Activated CD4-positive, alpha-beta T cell treated with anti-CD3 and anti-CD28 coated beads for 4 hours (primary cell): ENCODE measurements at regions not wholly inside any gene's neighbourhood (a gene's known extent, or its start where the extent isn't known, plus 50 kb on each side); places are given as distances from the start of the nearest gene placed in this dataset.

ENCODE experiments used
- DNase-seq, 2 donors: peaks; one replicate each; pipeline ENCODE4 v3.0.0-alpha.2; 2020

DNA sequence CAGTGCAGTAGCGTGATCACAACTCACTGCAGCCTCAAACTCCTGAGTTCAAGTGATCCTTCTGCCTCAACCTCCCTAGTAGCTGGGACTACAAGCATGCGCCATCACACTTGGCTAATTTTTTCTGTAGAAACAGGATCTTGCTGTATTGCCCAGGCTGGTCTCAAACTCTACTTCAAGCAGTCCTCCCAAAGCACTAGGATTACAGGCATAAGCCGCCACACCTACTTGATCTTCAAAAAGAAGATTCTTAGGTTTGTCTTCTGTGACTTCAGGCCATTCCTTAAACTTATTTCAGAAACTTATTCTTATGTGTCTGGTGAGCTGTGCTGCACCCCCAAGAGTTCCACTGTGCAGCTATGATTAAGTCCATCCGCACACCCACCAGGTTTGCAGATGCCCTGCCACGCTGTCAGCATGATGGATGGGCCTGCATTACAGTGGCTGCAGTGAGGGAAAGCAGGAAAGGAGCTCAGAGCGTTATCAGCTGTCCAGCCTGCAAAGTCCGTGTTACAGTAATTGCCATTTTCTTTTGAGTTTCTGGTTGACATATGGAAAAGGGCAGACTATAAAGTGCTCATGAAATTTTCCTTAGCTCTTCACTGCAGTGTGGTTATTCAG, 146.6 kb downstream of the AASDH start:
- DNase-seq: no peak

GRCh38 chr4:56238251-56238650, 149.0 kb downstream of the AASDH start:
- DNase-seq: no peak

DNA sequence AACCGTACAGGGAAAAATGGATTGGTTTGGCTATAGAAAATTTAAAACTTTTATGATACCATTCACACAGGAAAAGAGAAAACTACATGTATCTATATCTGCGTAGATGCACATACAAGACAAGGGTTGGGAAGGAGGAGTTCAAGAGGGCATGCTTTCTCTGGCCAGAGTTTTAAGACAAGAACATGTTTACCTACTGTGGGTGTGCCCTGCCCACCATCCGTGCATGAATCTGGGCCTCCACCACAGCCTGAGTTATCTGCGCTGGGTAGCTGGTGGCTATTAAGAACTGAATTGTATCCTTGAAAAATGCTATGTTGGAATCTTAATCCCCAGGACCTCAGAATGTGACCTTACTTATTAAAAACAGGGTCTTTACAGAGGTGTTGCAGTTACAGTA, 151.6 kb downstream of the AASDH start:
- DNase-seq: no peak

DNA sequence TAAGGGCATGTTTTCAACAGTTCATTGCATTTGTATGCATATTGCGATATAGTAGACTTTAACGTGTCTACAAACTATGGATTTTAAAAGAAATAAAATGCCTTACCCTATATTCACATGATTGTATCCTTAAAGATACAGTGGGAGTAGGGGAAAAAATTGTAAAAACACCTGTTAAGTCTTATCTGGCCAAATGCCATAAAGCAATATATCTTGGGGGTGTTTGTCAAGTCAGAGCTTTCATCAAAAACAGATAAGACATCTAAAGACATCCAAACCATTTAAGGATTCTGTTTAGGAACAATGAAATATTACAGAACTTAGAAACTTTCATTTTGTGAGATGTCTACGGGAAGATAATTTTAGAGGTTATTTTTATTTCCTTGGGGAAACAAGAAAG, 152.3 kb downstream of the AASDH start:
- no peak for DNase-seq

- no peak for DNase-seq
Measured at GRCh38 chr4:56234098-56234497, 153.2 kb downstream of the AASDH start.

- no peak for DNase-seq
Measured at GRCh38 chr4:56231410-56231809, 155.9 kb downstream of the AASDH start.

GRCh38 chr4:56229947-56230346, 157.3 kb downstream of the AASDH start:
- no peak for DNase-seq

DNA sequence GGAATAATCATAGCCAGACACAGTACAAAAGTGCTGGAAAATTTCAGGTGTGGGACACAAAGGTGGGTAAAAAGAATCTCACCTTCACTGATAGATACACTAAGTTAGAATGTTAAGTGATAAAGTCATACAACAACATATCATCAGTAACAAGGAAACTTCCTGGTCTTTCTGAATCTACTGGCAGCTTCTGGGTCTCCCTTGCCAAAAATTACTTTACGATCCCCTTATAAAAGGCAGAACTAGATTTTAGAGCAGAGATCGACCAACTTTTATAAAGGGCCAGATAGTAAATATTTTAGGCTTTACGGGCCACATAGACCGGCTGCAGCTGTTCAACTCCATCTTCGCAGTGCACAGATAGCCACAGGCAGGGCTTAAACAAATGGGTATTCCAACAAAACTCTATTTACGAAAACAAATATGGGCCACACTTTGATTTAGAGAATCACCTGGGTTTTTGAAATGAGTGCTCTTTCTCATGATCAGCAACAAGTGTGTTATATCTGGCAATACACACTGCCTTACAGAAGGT, 159.9 kb downstream of the AASDH start:
- DNase-seq: no peak

- no peak for DNase-seq
Measured at GRCh38 chr4:56226579-56226978, 160.7 kb downstream of the AASDH start.

DNA sequence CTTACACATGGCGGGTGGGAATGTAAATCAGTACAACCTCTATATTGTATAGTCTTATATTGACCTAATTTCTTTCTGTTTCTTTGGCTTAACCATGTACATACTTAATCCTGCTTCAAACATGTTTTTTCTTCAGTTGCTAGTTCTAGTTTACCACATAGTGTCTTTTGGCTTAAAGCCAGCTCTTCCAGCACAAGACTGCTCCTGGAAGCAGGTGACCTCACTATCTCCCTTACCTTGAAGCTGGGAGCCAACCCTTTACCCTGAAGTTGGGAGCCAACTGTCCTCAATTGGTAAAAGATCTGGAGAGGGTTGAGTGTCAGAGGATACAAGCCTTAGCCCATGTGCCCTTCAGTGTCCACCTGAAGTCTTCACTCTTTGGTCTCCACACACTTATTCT, 162.7 kb downstream of the AASDH start:
- DNase-seq: no peak

DNA sequence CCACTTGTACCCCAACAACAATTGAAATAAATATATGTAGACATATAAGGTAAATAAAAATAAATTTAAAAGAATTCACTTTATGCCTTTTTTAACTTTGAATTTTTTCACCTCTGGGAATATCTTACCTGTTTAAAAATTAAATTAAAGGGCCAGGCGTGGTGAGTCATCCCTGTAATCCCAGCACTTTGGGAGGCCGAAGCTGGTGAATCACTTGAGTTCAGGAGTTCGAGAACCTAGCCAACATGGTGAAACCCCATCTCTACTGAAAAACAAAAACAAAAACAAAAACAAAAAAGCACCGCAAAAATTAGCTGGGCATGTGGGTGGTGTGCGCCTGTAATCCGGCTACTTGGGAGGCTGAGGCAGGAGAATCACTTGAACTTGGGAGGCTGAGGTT, 164.8 kb downstream of the AASDH start:
- no peak for DNase-seq

DNA sequence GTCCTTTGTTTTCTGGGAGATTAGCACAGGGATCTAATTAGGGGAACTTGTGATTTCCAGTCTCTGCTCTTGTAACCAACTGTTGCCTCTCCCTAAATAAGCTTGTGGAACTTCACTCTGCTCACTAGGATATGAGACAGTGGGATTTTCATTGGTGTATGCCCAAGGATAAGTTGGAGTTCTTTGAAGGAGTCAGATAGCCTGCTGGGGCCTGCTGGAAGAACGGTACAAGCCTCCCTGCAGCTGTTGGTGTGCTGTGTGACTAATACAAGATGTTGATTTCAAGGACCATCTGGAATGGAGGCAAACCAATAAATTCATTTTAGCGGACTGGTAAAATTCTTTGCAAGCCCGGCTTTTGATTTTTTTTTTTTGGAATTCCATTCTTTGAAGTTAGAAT, 167.0 kb downstream of the AASDH start:
- DNase-seq: no peak

- DNase-seq: no peak
Measured at GRCh38 chr4:56219447-56219846, 167.8 kb downstream of the AASDH start.

- DNase-seq: no peak
Measured at GRCh38 chr4:56218230-56218895, 168.9 kb downstream of the AASDH start.

- no peak for DNase-seq
Measured at GRCh38 chr4:56217343-56217890, 169.9 kb downstream of the AASDH start.

GRCh38 chr4:56215901-56216300, 171.4 kb downstream of the AASDH start:
- DNase-seq: no peak

- DNase-seq: no peak
Measured at GRCh38 chr4:56215141-56215783, 172.0 kb downstream of the AASDH start.

DNA sequence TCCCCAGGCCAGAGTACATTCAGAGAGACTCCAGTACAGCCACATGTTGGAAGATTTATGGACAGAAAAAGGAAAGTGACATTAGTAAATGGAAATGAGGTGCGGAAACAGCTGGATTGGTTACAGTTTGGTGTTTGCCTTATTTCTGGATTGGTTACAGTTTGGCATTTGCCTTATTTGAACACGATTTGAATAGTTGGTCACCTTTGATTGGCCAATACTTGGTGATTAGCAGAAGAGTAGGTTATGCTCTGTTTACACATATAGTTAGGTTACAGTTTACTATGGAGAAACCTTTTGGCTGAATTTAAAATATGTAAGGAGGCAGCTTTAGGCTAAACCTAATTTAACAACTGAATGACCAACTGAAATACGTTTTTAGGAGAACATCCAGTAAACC, 173.7 kb downstream of the AASDH start:
- DNase-seq: no peak

GRCh38 chr4:56212774-56213173, 174.5 kb downstream of the AASDH start:
- DNase-seq: no peak

DNA sequence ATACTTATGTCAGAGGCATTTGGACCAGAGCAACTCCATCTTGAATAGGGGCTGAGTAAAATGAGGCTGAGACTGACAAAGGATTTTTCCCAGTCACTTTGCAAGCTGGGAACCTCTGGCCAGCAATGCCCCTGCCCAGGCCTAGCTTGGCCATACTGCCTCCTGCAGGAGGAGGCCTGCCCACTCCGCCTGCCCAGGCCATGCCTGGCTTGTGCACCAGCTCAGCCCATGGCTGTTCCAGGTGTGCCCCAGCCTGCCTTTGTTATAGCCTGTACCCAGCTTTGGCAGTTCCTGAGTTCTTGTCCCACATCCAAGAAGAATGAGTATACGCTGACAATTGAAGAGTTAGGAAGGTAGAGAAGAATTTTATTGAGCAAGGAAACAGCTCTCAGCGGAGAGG, 176.1 kb downstream of the AASDH start:
- no peak for DNase-seq

- DNase-seq: no peak
Measured at GRCh38 chr4:56210397-56210796, 176.9 kb downstream of the AASDH start.

DNA sequence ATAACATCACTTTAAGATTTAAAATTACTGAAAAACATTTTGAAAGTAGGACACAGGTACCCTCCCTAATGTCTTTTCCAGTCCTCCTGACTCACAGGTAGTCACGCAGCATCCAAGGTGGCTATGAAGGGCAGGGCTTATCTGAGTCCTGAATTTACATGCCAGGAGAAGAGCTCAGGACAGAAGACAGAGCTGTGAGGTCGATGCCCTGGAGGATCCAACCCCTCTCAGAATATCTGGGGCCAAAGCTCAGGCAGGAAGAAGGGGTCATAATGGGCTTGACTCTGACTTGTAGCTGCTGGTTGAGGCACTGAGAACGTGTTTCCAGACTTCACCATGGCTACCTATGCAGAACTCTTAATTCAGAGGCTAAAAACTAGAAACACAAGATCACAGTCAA, 177.5 kb downstream of the AASDH start:
- no peak for DNase-seq

GRCh38 chr4:56208103-56208502, 179.2 kb downstream of the AASDH start:
- no peak for DNase-seq

GRCh38 chr4:56206258-56206657, 181.0 kb downstream of the AASDH start:
- no peak for DNase-seq
